Activated T-helper 1 cell treated with anti-CD3 and anti-CD28 coated beads, Interleukin-12 subunit alpha, Interleukin-12 subunit beta, Interleukin-2, Interleukin-4 antibody, amounts not matched to agents 30 ng/mL and 10 ng/mL and 1 ng/mL, durations not matched to agents 14 hours and 24 hours and 36 hours (primary cell): ENCODE measurements at regions not wholly inside any gene's neighbourhood (a gene's known extent, or its start where the extent isn't known, plus 50 kb on each side); places are given as distances from the start of the nearest gene placed in this dataset.

Experiments used
- DNase-seq: peaks from one replicate; pipeline ENCODE4 v3.0.0; 2021; ENCODE audit warnings: low spot score
- H3K27ac Mint-ChIP-seq: one replicate; pipeline ENCODE4 v1.8.0; 2021; ENCODE audit warnings: mild to moderate bottlenecking, mixed read lengths
- H3K27me3 Mint-ChIP-seq: one replicate; pipeline ENCODE4 v1.8.0; 2022; ENCODE audit warnings: mild to moderate bottlenecking, moderate library complexity, mixed read lengths; ENCODE audit not compliant: insufficient read depth
- H3K36me3 Mint-ChIP-seq: one replicate; pipeline ENCODE4 v1.8.0; 2021; ENCODE audit warnings: low read depth, mixed read lengths
- H3K4me1 Mint-ChIP-seq: one replicate; pipeline ENCODE4 v1.8.0; 2021; ENCODE audit warnings: low read depth, mixed read lengths
- H3K4me3 Mint-ChIP-seq: one replicate; pipeline ENCODE4 v1.8.0; 2021; ENCODE audit warnings: mild to moderate bottlenecking, moderate library complexity, mixed read lengths
- H3K9me3 Mint-ChIP-seq: one replicate; pipeline ENCODE4 v1.8.0; 2021; ENCODE audit warnings: mixed read lengths
- intact Hi-C: fragments of 100-400 bp; cut with micrococcal nuclease; formaldehyde crosslinking; loops from one replicate; pipeline ENCODE4 v1.15.1; 2024

- Mint-ChIP-seq H3K4me1 (no peaks in the 10 kb centered on the region), H3K27me3 (no peaks in the 10 kb centered on the region), H3K27ac (no peak overlapping the region), H3K4me3 (no peak overlapping the region), H3K9me3 (no peaks in the 10 kb centered on the region), H3K36me3 (no peaks in the 10 kb centered on the region)
- DNase-seq: no peak
- intact Hi-C loops: no loop called here
Observed at GRCh38 chr18:24585996-24586566, 125.6 kb downstream of the HRH4 start.

GRCh38 chr18:24586662-24587360 lies 126.4 kb downstream of the HRH4 start:
- DNase-seq: no peak
- no peak overlapping the region for H3K27ac Mint-ChIP-seq
- intact Hi-C loops: no loop called here
- no peaks in the 10 kb centered on the region for H3K36me3 Mint-ChIP-seq
- no peaks in the 10 kb centered on the region for H3K27me3 Mint-ChIP-seq
- no peaks in the 10 kb centered on the region for H3K4me1 Mint-ChIP-seq
- H3K9me3 Mint-ChIP-seq: no peaks in the 10 kb centered on the region
- H3K4me3 Mint-ChIP-seq: no peak overlapping the region

- no peaks in the 10 kb centered on the region for H3K9me3 Mint-ChIP-seq
Observed at GRCh38 chr18:24588440-24588839, 128.0 kb downstream of the HRH4 start.

GRCh38 chr18:24590946-24591345 lies 130.5 kb downstream of the HRH4 start:
- H3K36me3 Mint-ChIP-seq: no peaks in the 10 kb centered on the region
- no peak for DNase-seq
- no peaks in the 10 kb centered on the region for H3K9me3 Mint-ChIP-seq
- H3K27ac Mint-ChIP-seq: no peak overlapping the region
- no peak overlapping the region for H3K4me3 Mint-ChIP-seq
- H3K4me1 Mint-ChIP-seq: no peaks in the 10 kb centered on the region
- H3K27me3 Mint-ChIP-seq: no peaks in the 10 kb centered on the region
- intact Hi-C loops: no loop called here

More at GRCh38 chr18:24588440-24588839, 128.0 kb downstream of the HRH4 start:
- Mint-ChIP-seq H3K36me3 (no peaks in the 10 kb centered on the region), H3K4me3 (no peak overlapping the region), H3K4me1 (no peaks in the 10 kb centered on the region), H3K27ac (no peak overlapping the region), H3K27me3 (no peaks in the 10 kb centered on the region)
- DNase-seq: no peak
- intact Hi-C loops: no loop called here

- intact Hi-C loops: no loop called here
- no peak for DNase-seq
- no peak overlapping the region for H3K27ac Mint-ChIP-seq
- H3K4me1 Mint-ChIP-seq: no peaks in the 10 kb centered on the region
- H3K9me3 Mint-ChIP-seq: no peaks in the 10 kb centered on the region
- no peak overlapping the region for H3K4me3 Mint-ChIP-seq
- H3K27me3 Mint-ChIP-seq: peaks cover 3% of the 10 kb centered on the region
- no peaks in the 10 kb centered on the region for H3K36me3 Mint-ChIP-seq
Observed at GRCh38 chr18:24593401-24593800, 133.0 kb downstream of the HRH4 start.

- intact Hi-C loops: no loop called here
- H3K4me3 Mint-ChIP-seq: no peak overlapping the region
- no peaks in the 10 kb centered on the region for H3K4me1 Mint-ChIP-seq
Observed at GRCh38 chr18:24593886-24594285, 133.4 kb downstream of the HRH4 start.

GRCh38 chr18:24595561-24596031 lies 135.2 kb downstream of the HRH4 start:
- no peak for DNase-seq
- Mint-ChIP-seq H3K27ac (no peak overlapping the region), H3K4me3 (no peak overlapping the region), H3K9me3 (no peaks in the 10 kb centered on the region), H3K36me3 (no peaks in the 10 kb centered on the region), H3K27me3 (peaks cover 11% of the 10 kb centered on the region), H3K4me1 (no peaks in the 10 kb centered on the region)
- intact Hi-C loops: no loop called here

More at GRCh38 chr18:24593886-24594285, 133.4 kb downstream of the HRH4 start:
- H3K27me3 Mint-ChIP-seq: peaks cover 8% of the 10 kb centered on the region
- no peak overlapping the region for H3K27ac Mint-ChIP-seq
- no peaks in the 10 kb centered on the region for H3K9me3 Mint-ChIP-seq
- H3K36me3 Mint-ChIP-seq: no peaks in the 10 kb centered on the region
- no peak for DNase-seq

GRCh38 chr18:24600076-24600654 lies 139.7 kb downstream of the HRH4 start:
- Mint-ChIP-seq H3K4me3 (no peak overlapping the region), H3K9me3 (no peaks in the 10 kb centered on the region), H3K4me1 (no peaks in the 10 kb centered on the region), H3K36me3 (no peaks in the 10 kb centered on the region), H3K27ac (no peak overlapping the region), H3K27me3 (peaks cover 13% of the 10 kb centered on the region)
- intact Hi-C loops: loop anchor here (1.0 kb wide), 1 partner anchor 126 kb away; no protein-coding TSS in a partner anchor
- no peak for DNase-seq

- H3K27ac Mint-ChIP-seq: no peak overlapping the region
- H3K4me1 Mint-ChIP-seq: no peaks in the 10 kb centered on the region
- no peaks in the 10 kb centered on the region for H3K9me3 Mint-ChIP-seq
- peaks cover 13% of the 10 kb centered on the region for H3K27me3 Mint-ChIP-seq
- DNase-seq: no peak
- H3K36me3 Mint-ChIP-seq: no peaks in the 10 kb centered on the region
- intact Hi-C loops: no loop called here
- no peak overlapping the region for H3K4me3 Mint-ChIP-seq
Observed at GRCh38 chr18:24601585-24601984, 141.1 kb downstream of the HRH4 start.

- Mint-ChIP-seq H3K4me1 (no peaks in the 10 kb centered on the region), H3K36me3 (no peaks in the 10 kb centered on the region), H3K27ac (no peak overlapping the region), H3K4me3 (no peak overlapping the region), H3K27me3 (peaks cover 13% of the 10 kb centered on the region), H3K9me3 (no peaks in the 10 kb centered on the region)
- DNase-seq: no peak
- intact Hi-C loops: no loop called here
Observed at GRCh38 chr18:24602201-24602600, 141.8 kb downstream of the HRH4 start.

GRCh38 chr18:24603151-24603550 lies 142.7 kb downstream of the HRH4 start:
- DNase-seq: no peak
- H3K27ac Mint-ChIP-seq: no peak overlapping the region
- intact Hi-C loops: no loop called here
- H3K9me3 Mint-ChIP-seq: no peaks in the 10 kb centered on the region
- no peaks in the 10 kb centered on the region for H3K36me3 Mint-ChIP-seq
- peaks cover 11% of the 10 kb centered on the region for H3K27me3 Mint-ChIP-seq
- H3K4me3 Mint-ChIP-seq: no peak overlapping the region
- H3K4me1 Mint-ChIP-seq: no peaks in the 10 kb centered on the region

GRCh38 chr18:24605444-24605843 lies 145.0 kb downstream of the HRH4 start:
- no peak for DNase-seq
- Mint-ChIP-seq H3K36me3 (no peaks in the 10 kb centered on the region), H3K9me3 (no peaks in the 10 kb centered on the region), H3K27ac (no peak overlapping the region), H3K4me3 (no peak overlapping the region), H3K27me3 (peaks cover 2% of the 10 kb centered on the region), H3K4me1 (no peaks in the 10 kb centered on the region)
- intact Hi-C loops: no loop called here

- no peak for DNase-seq
- no peaks in the 10 kb centered on the region for H3K27me3 Mint-ChIP-seq
- intact Hi-C loops: no loop called here
- no peaks in the 10 kb centered on the region for H3K9me3 Mint-ChIP-seq
- no peaks in the 10 kb centered on the region for H3K36me3 Mint-ChIP-seq
- H3K27ac Mint-ChIP-seq: no peak overlapping the region
- H3K4me1 Mint-ChIP-seq: no peaks in the 10 kb centered on the region
- H3K4me3 Mint-ChIP-seq: no peak overlapping the region
Observed at GRCh38 chr18:24609254-24609653, 148.8 kb downstream of the HRH4 start.
